ENCODE measurements at regions not wholly inside any gene's neighbourhood (a gene's known extent, or its start where the extent isn't known, plus 50 kb on each side); places are given as distances from the start of the nearest gene placed in this dataset.
"Not testable (repeated sequence)": the region's sequence is repeated elsewhere in the genome, so short reads cannot be mapped to it uniquely, and the experiment has no call there.

- TF ChIP-seq CTCF (conservative IDR thresholded peaks at IDR 0.05; ENCODE audit: low read length); EZH2phosphoT487 (IDR thresholded peaks at IDR 0.05; ENCODE audit: borderline replicate concordance, low read depth, low read length): not testable (repeated sequence)
These were observed 81.2 kb upstream of the GRIP1 start for GRCh38 chr12:66760122-66760521.
